ENCODE measurements at regions not wholly inside any gene's neighbourhood (a gene's known extent, or its start where the extent isn't known, plus 50 kb on each side); places are given as distances from the start of the nearest gene placed in this dataset.
A peak's percentile ranks its signal among the peaks of the same experiment; 100 is the strongest.

DNA sequence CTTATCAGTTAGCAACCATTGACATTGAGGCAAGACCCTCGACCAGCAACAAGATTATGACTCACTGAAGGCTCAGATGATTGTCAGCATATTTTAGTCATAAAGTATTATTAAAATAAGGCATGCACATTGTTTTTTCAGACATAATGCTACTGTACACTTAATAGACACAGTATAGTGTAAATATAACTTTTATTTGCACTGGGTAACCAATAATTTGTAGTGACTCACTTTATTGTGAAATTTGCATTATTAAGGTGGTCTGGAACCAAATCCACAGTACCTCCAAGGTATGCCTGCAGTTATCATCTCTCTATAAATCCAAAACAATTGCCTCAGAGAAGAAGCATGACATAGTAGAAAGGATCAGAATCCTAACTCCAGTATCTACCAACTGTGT, 330.1 kb upstream of the SMIM31 start:
- no peak overlapping the region for H3K56ac ChIP-seq (ENCODE audit: low read length)
- no peak overlapping the region for H4K5ac ChIP-seq (ENCODE audit: low read length)
- H3K23ac ChIP-seq (ENCODE audit: low read length), result no peak overlapping the region
- no CpG with 5 or more reads among the region's 1 CpG for WGBS (ENCODE audit: extremely low coverage, insufficient coverage, low lambda C conversion rate)
- H3K79me2 ChIP-seq (ENCODE audit: control insufficient read depth, insufficient read depth, low read length), result no peaks in the 10 kb centered on the region
- no peak for DNase-seq
- no peaks in the 10 kb centered on the region for H3K4me1 ChIP-seq (ENCODE audit: control insufficient read depth, low read depth, low read length)
- no peak overlapping the region for H2BK5ac ChIP-seq (ENCODE audit: low read length)
- no peaks in the 10 kb centered on the region for H3K36me3 ChIP-seq (ENCODE audit: control insufficient read depth, insufficient read depth, low read length)
- no peak overlapping the region for H2AK5ac ChIP-seq (ENCODE audit: low read length)
- no peak overlapping the region for H3K4me2 ChIP-seq (ENCODE audit: low read length)
- no peak overlapping the region for H2BK15ac ChIP-seq (replicated peaks; ENCODE audit: low read depth)
- H4K8ac ChIP-seq (ENCODE audit: low read depth, low read length), result no peak overlapping the region
- H3K79me1 ChIP-seq (ENCODE audit: low read length), result no peaks in the 10 kb centered on the region
- no peak overlapping the region for H3K4ac ChIP-seq (ENCODE audit: low read depth, low read length)
- H3K18ac ChIP-seq (ENCODE audit: low read length), result no peak overlapping the region
- no peaks in the 10 kb centered on the region for H3K27me3 ChIP-seq (ENCODE audit: insufficient read depth, low read length, poor library complexity)
- no peak overlapping the region for H3K27ac ChIP-seq (ENCODE audit: low read depth, low read length)
- no peak overlapping the region for H3K9ac ChIP-seq (ENCODE audit: low read length)
- H2BK120ac ChIP-seq (ENCODE audit: low read depth, low read length), result no peak overlapping the region
- H3K4me3 ChIP-seq (ENCODE audit: low read length), result no peak overlapping the region

DNA sequence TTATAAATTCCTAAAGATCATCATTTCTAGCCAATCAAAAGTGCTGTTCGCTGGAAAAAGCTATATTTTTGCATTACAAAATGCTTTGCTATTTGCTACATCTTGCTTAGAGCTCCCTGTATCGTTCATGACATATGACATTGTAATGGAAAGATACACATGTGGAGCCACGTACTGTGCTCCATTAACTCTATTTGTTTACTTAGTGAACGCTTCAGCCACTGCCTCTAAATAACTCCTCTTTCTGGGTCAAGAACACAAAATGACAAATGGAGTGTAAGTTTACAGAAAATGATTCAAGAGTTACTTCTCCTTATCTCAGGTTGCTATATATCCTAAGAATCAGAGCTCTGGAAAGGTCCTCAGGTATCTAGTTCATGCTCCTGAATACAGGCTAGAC, 329.1 kb upstream of the SMIM31 start:
- Histone ChIP-seq H3K27me3 (ENCODE audit: insufficient read depth, low read length, poor library complexity) (no peaks in the 10 kb centered on the region), H3K23ac (ENCODE audit: low read length) (no peak overlapping the region), H2BK15ac (replicated peaks; ENCODE audit: low read depth) (no peak overlapping the region), H4K8ac (ENCODE audit: low read depth, low read length) (no peak overlapping the region), H3K36me3 (ENCODE audit: control insufficient read depth, insufficient read depth, low read length) (no peaks in the 10 kb centered on the region), H3K79me1 (ENCODE audit: low read length) (no peaks in the 10 kb centered on the region), H3K4me2 (ENCODE audit: low read length) (no peak overlapping the region), H2AK5ac (ENCODE audit: low read length) (no peak overlapping the region), H3K9ac (ENCODE audit: low read length) (no peak overlapping the region), H2BK5ac (ENCODE audit: low read length) (no peak overlapping the region), H2BK120ac (ENCODE audit: low read depth, low read length) (no peak overlapping the region), H4K5ac (ENCODE audit: low read length) (no peak overlapping the region), H3K18ac (ENCODE audit: low read length) (no peak overlapping the region), H3K4ac (ENCODE audit: low read depth, low read length) (no peak overlapping the region), H3K56ac (ENCODE audit: low read length) (no peak overlapping the region), H3K79me2 (ENCODE audit: control insufficient read depth, insufficient read depth, low read length) (no peaks in the 10 kb centered on the region), H3K4me1 (ENCODE audit: control insufficient read depth, low read depth, low read length) (no peaks in the 10 kb centered on the region), H3K27ac (ENCODE audit: low read depth, low read length) (no peak overlapping the region), H3K4me3 (ENCODE audit: low read length) (no peak overlapping the region)
- DNase-seq, result no peak
- WGBS (ENCODE audit: extremely low coverage, insufficient coverage, low lambda C conversion rate), result no CpG with 5 or more reads among the region's 4 CpGs

DNA sequence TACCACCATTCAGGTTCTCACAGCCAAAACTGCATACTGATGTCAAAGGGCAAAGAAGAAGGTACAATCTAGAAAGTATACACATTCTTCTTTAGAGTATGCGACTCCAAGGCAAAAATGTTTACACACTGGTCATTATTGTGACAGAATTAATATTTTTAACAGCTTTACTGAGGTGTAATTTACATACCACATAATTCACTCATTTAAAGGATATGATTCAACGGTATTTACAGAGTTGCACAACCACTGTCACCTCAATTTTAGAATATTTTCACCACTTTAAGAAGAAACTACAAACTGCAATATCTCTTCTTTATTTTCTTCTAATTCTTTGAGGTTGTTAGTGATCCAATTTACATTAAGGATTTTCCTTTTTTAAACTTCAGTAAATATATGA, 325.4 kb upstream of the SMIM31 start:
- H3K79me2 ChIP-seq (ENCODE audit: control insufficient read depth, insufficient read depth, low read length), result no peaks in the 10 kb centered on the region
- H2BK5ac ChIP-seq (ENCODE audit: low read length), result no peak overlapping the region
- no peak overlapping the region for H3K56ac ChIP-seq (ENCODE audit: low read length)
- no peak overlapping the region for H3K9ac ChIP-seq (ENCODE audit: low read length)
- no peak overlapping the region for H3K18ac ChIP-seq (ENCODE audit: low read length)
- H3K4me3 ChIP-seq (ENCODE audit: low read length), result no peak overlapping the region
- no peaks in the 10 kb centered on the region for H3K36me3 ChIP-seq (ENCODE audit: control insufficient read depth, insufficient read depth, low read length)
- no CpG with 5 or more reads among the region's 2 CpGs for WGBS (ENCODE audit: extremely low coverage, insufficient coverage, low lambda C conversion rate)
- H3K27ac ChIP-seq (ENCODE audit: low read depth, low read length), result no peak overlapping the region
- no peak for DNase-seq
- H3K4me2 ChIP-seq (ENCODE audit: low read length), result no peak overlapping the region
- H2AK5ac ChIP-seq (ENCODE audit: low read length), result no peak overlapping the region
- H2BK15ac ChIP-seq (replicated peaks; ENCODE audit: low read depth), result no peak overlapping the region
- no peaks in the 10 kb centered on the region for H3K27me3 ChIP-seq (ENCODE audit: insufficient read depth, low read length, poor library complexity)
- no peaks in the 10 kb centered on the region for H3K4me1 ChIP-seq (ENCODE audit: control insufficient read depth, low read depth, low read length)
- H3K4ac ChIP-seq (ENCODE audit: low read depth, low read length), result no peak overlapping the region
- no peak overlapping the region for H3K23ac ChIP-seq (ENCODE audit: low read length)
- no peaks in the 10 kb centered on the region for H3K79me1 ChIP-seq (ENCODE audit: low read length)
- H4K8ac ChIP-seq (ENCODE audit: low read depth, low read length), result no peak overlapping the region
- no peak overlapping the region for H4K5ac ChIP-seq (ENCODE audit: low read length)
- no peak overlapping the region for H2BK120ac ChIP-seq (ENCODE audit: low read depth, low read length)

DNA sequence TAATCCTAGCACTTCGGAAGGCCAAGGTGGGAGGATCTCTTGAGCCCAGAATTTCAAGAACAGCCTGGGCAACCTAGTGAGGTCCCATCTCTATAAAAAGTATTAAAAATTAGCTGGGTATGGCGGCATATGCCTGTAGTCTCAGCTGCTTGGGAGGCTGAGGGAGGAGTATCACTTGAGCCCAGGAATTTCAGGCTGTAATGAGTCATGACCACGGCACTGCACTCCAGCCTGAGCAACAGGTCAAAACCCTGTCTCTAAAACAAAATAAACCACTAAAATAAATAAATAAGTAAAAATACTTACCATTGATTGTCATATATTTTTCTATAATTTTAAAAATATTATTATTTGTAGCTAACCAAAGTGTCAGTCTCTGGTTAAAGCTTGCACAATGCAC, 315.6 kb upstream of the SMIM31 start:
- no peaks in the 10 kb centered on the region for H3K79me2 ChIP-seq (ENCODE audit: control insufficient read depth, insufficient read depth, low read length)
- H2AK5ac ChIP-seq (ENCODE audit: low read length), result no peak overlapping the region
- H2BK5ac ChIP-seq (ENCODE audit: low read length), result no peak overlapping the region
- H2BK15ac ChIP-seq (replicated peaks; ENCODE audit: low read depth), result no peak overlapping the region
- H3K9ac ChIP-seq (ENCODE audit: low read length), result no peak overlapping the region
- H4K8ac ChIP-seq (ENCODE audit: low read depth, low read length), result no peak overlapping the region
- H3K4me1 ChIP-seq (ENCODE audit: control insufficient read depth, low read depth, low read length), result peaks cover 2% of the 10 kb centered on the region
- no peak overlapping the region for H3K27ac ChIP-seq (ENCODE audit: low read depth, low read length)
- H3K4ac ChIP-seq (ENCODE audit: low read depth, low read length), result no peak overlapping the region
- H4K5ac ChIP-seq (ENCODE audit: low read length), result no peak overlapping the region
- DNase-seq, result peak; percentile 21
- H3K36me3 ChIP-seq (ENCODE audit: control insufficient read depth, insufficient read depth, low read length), result no peaks in the 10 kb centered on the region
- no peak overlapping the region for H3K56ac ChIP-seq (ENCODE audit: low read length)
- no peak overlapping the region for H3K23ac ChIP-seq (ENCODE audit: low read length)
- peak overlapping the region; percentile 28 for H2BK120ac ChIP-seq (ENCODE audit: low read depth, low read length)
- no peak overlapping the region for H3K18ac ChIP-seq (ENCODE audit: low read length)
- H3K27me3 ChIP-seq (ENCODE audit: insufficient read depth, low read length, poor library complexity), result no peaks in the 10 kb centered on the region
- no peak overlapping the region for H3K4me2 ChIP-seq (ENCODE audit: low read length)
- WGBS (ENCODE audit: extremely low coverage, insufficient coverage, low lambda C conversion rate), result no CpG with 5 or more reads among the region's 3 CpGs
- H3K4me3 ChIP-seq (ENCODE audit: low read length), result no peak overlapping the region
- H3K79me1 ChIP-seq (ENCODE audit: low read length), result no peaks in the 10 kb centered on the region

DNA sequence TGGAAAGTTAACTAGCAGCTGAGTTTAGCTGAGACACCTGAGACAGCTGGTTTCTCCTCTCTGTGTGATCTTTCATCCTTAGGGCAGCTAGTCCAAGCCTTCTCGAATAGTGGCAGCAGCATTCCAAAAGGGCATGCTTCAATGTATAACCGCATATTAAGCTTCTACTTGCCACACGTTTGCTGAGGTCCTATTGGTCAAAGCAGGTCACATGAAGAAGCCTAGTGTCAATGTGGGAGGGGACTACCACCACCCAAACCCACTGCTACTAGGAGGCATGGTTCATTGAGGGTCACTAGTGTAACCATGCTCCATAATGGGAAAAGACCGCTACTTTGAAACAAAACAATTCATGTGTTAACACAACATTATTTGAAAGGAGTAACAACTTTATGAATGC, 314.9 kb upstream of the SMIM31 start:
- no peak overlapping the region for H3K9ac ChIP-seq (ENCODE audit: low read length)
- H3K36me3 ChIP-seq (ENCODE audit: control insufficient read depth, insufficient read depth, low read length), result no peaks in the 10 kb centered on the region
- H3K4me1 ChIP-seq (ENCODE audit: control insufficient read depth, low read depth, low read length), result peaks cover 2% of the 10 kb centered on the region
- H2BK15ac ChIP-seq (replicated peaks; ENCODE audit: low read depth), result no peak overlapping the region
- H2BK120ac ChIP-seq (ENCODE audit: low read depth, low read length), result no peak overlapping the region
- no CpG with 5 or more reads among the region's 4 CpGs for WGBS (ENCODE audit: extremely low coverage, insufficient coverage, low lambda C conversion rate)
- no peak overlapping the region for H3K56ac ChIP-seq (ENCODE audit: low read length)
- no peaks in the 10 kb centered on the region for H3K27me3 ChIP-seq (ENCODE audit: insufficient read depth, low read length, poor library complexity)
- H3K4me2 ChIP-seq (ENCODE audit: low read length), result no peak overlapping the region
- H2AK5ac ChIP-seq (ENCODE audit: low read length), result no peak overlapping the region
- H3K79me2 ChIP-seq (ENCODE audit: control insufficient read depth, insufficient read depth, low read length), result no peaks in the 10 kb centered on the region
- H3K4ac ChIP-seq (ENCODE audit: low read depth, low read length), result no peak overlapping the region
- H4K5ac ChIP-seq (ENCODE audit: low read length), result no peak overlapping the region
- no peak overlapping the region for H3K18ac ChIP-seq (ENCODE audit: low read length)
- no peak overlapping the region for H2BK5ac ChIP-seq (ENCODE audit: low read length)
- H4K8ac ChIP-seq (ENCODE audit: low read depth, low read length), result no peak overlapping the region
- H3K23ac ChIP-seq (ENCODE audit: low read length), result no peak overlapping the region
- no peak overlapping the region for H3K4me3 ChIP-seq (ENCODE audit: low read length)
- DNase-seq, result peak; percentile 5
- H3K27ac ChIP-seq (ENCODE audit: low read depth, low read length), result no peak overlapping the region
- no peaks in the 10 kb centered on the region for H3K79me1 ChIP-seq (ENCODE audit: low read length)

DNA sequence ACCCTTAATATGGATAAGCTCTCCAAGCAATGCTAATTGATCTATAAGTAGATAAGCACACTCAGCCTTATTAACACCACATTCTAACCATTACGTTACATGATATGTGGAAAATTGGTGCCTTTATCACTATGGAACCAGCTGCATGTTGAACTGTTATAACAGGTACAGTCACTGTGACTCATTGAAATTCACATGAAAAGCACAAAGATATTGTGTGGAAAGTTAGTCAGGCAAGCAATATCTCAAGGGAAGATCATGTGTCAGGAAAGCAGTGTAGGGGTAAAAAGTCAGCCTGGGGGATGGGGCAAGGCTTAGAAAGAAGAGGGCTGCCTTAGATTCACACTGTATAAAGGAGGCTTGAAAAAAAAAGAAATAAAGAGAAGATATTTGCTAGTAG, 313.7 kb upstream of the SMIM31 start:
- Histone ChIP-seq H3K56ac (ENCODE audit: low read length) (no peak overlapping the region), H3K79me1 (ENCODE audit: low read length) (no peaks in the 10 kb centered on the region), H3K9ac (ENCODE audit: low read length) (no peak overlapping the region), H3K4me1 (ENCODE audit: control insufficient read depth, low read depth, low read length) (peaks cover 2% of the 10 kb centered on the region), H3K4me3 (ENCODE audit: low read length) (no peak overlapping the region), H3K4me2 (ENCODE audit: low read length) (no peak overlapping the region), H2BK5ac (ENCODE audit: low read length) (no peak overlapping the region), H3K23ac (ENCODE audit: low read length) (no peak overlapping the region), H3K27ac (ENCODE audit: low read depth, low read length) (no peak overlapping the region), H2AK5ac (ENCODE audit: low read length) (no peak overlapping the region), H4K8ac (ENCODE audit: low read depth, low read length) (no peak overlapping the region), H2BK15ac (replicated peaks; ENCODE audit: low read depth) (no peak overlapping the region), H3K4ac (ENCODE audit: low read depth, low read length) (no peak overlapping the region), H3K79me2 (ENCODE audit: control insufficient read depth, insufficient read depth, low read length) (no peaks in the 10 kb centered on the region), H3K18ac (ENCODE audit: low read length) (no peak overlapping the region), H3K36me3 (ENCODE audit: control insufficient read depth, insufficient read depth, low read length) (no peaks in the 10 kb centered on the region), H2BK120ac (ENCODE audit: low read depth, low read length) (no peak overlapping the region), H4K5ac (ENCODE audit: low read length) (no peak overlapping the region), H3K27me3 (ENCODE audit: insufficient read depth, low read length, poor library complexity) (no peaks in the 10 kb centered on the region)
- no CpG with 5 or more reads among the region's 1 CpG for WGBS (ENCODE audit: extremely low coverage, insufficient coverage, low lambda C conversion rate)
- peak; percentile 3 for DNase-seq
